ENCODE measurements at regions not wholly inside any gene's neighbourhood (a gene's known extent, or its start where the extent isn't known, plus 50 kb on each side); places are given as distances from the start of the nearest gene placed in this dataset.

DNA sequence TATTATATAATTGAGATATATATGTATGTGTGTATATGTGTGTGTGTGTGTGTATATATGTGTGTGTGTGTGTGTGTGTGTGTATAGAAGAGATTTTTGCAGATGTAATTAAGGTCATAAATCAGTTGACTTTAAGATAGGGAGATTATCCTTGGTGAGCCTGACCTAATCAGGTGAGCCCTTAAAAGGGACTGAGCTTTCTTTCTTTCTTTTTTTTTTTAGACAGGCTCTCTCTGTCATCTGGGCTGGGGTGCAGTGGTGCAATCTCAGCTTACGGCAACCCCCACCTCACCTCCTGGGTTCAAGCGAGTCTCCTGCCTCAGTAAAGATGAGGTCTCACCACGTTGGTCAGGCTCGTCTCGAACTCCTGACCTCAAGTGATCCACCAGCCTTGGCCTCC is 155.1 kb upstream of the RASGEF1B start:
- H3K9me3 ChIP-seq (ENCODE audit: control insufficient read depth, insufficient read depth, low read length): no peaks in the 10 kb centered on the region
- ATAC-seq: no peak
- intact Hi-C loops (cut with micrococcal nuclease): no loop called here

DNA sequence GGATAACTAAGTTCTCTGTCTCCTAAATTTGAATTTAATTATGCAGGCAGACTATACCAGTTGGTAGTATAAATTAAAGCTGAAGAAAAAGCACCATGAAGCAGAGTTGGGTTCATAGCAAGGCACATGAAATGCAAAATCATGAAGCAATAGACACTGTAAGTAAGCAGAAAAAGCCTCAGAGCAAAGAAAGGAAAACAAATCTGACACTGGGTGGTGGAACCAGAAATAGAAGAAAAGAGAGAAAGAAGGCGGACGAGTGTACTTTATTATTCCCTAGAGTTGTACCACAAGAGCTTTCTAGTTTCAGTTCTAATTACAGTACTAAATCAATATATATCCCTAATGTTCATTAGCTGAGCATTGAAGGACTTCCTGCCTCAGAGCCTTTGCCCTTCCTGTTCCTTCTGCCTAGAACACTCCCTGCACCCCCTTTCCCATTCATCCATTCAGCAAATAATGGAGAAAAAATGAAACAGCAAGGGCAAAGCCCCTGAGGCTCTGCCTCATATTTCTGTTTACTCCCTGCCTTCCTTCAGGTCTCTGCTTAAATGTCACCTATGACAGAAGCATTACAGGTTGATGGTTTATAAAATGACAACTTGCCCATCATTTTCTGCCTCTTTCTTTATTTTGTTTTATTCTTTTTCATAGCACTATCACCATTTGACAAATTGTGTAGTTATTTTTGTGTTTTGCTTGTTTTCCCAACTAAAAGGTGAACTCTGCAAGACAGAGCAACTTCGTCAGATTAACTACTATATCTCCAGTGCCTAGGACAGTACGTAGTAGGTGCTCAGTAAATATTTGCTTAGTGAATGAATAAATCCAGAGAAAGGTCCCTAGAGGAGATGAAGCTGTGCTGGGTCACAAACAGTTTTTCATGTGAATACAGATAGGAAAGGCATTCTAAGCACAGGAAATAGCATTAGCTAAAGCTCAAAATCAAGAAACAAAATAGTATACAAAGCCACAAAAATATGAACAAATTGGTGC is 154.0 kb upstream of the RASGEF1B start:
- no peaks in the 10 kb centered on the region for H3K9me3 ChIP-seq (ENCODE audit: control insufficient read depth, insufficient read depth, low read length)
- H3K27me3 Mint-ChIP-seq (ENCODE audit: low read depth in 2 of 2): peaks cover 0 to 3% of the 10 kb centered on the region in 2 donors
- TF ChIP-seq, protein P1, sequence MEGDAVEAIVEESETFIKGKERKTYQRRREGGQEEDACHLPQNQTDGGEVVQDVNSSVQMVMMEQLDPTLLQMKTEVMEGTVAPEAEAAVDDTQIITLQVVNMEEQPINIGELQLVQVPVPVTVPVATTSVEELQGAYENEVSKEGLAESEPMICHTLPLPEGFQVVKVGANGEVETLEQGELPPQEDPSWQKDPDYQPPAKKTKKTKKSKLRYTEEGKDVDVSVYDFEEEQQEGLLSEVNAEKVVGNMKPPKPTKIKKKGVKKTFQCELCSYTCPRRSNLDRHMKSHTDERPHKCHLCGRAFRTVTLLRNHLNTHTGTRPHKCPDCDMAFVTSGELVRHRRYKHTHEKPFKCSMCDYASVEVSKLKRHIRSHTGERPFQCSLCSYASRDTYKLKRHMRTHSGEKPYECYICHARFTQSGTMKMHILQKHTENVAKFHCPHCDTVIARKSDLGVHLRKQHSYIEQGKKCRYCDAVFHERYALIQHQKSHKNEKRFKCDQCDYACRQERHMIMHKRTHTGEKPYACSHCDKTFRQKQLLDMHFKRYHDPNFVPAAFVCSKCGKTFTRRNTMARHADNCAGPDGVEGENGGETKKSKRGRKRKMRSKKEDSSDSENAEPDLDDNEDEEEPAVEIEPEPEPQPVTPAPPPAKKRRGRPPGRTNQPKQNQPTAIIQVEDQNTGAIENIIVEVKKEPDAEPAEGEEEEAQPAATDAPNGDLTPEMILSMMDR (IDR thresholded peaks at IDR 0.05): no peak
- no peaks in the 10 kb centered on the region for H3K4me1 ChIP-seq (ENCODE audit: control insufficient read depth, insufficient read depth, low read length)
- no peaks in the 10 kb centered on the region for H3K27me3 ChIP-seq (ENCODE audit: control insufficient read depth, insufficient read depth, low read length)
- H3K4me1 Mint-ChIP-seq: no peaks in the 10 kb centered on the region
- no peaks in the 10 kb centered on the region for H3K36me3 ChIP-seq (ENCODE audit: control insufficient read depth, insufficient read depth, low read length)
- H3K27ac ChIP-seq (ENCODE audit: low read length): no peak overlapping the region
- H3K4me3 ChIP-seq (ENCODE audit: low read length): no peak overlapping the region
- no peak for DNase-seq
- H3K9me3 Mint-ChIP-seq: no peaks in the 10 kb centered on the region
- no peak overlapping the region for H3K4me3 Mint-ChIP-seq
- H3K36me3 Mint-ChIP-seq: no peaks in the 10 kb centered on the region
- H3K27ac Mint-ChIP-seq: no peak overlapping the region
- ATAC-seq: no peak
- 51% methylated on average over 2 of the region's 4 CpGs for WGBS (ENCODE audit: insufficient coverage)
- intact Hi-C loops (cut with micrococcal nuclease): no loop called here

More for the DNA sequence above, 155.1 kb upstream of the RASGEF1B start:
- Mint-ChIP-seq H3K27ac (no peak overlapping the region), H3K9me3 (no peaks in the 10 kb centered on the region), H3K4me1 (no peaks in the 10 kb centered on the region), H3K27me3 (ENCODE audit: low read depth in 2 of 2) (peaks cover 0 to 3% of the 10 kb centered on the region in 2 donors), H3K36me3 (no peaks in the 10 kb centered on the region), H3K4me3 (no peak overlapping the region)
- Histone ChIP-seq H3K27me3 (ENCODE audit: control insufficient read depth, insufficient read depth, low read length) (no peaks in the 10 kb centered on the region), H3K27ac (ENCODE audit: low read length) (no peak overlapping the region), H3K36me3 (ENCODE audit: control insufficient read depth, insufficient read depth, low read length) (no peaks in the 10 kb centered on the region), H3K4me1 (ENCODE audit: control insufficient read depth, insufficient read depth, low read length) (no peaks in the 10 kb centered on the region), H3K4me3 (ENCODE audit: low read length) (no peak overlapping the region)
- TF ChIP-seq, protein P1 (IDR thresholded peaks at IDR 0.05): no peak
- 66% methylated on average over 5 of the region's 5 CpGs for WGBS (ENCODE audit: insufficient coverage)
- no peak for DNase-seq

DNA sequence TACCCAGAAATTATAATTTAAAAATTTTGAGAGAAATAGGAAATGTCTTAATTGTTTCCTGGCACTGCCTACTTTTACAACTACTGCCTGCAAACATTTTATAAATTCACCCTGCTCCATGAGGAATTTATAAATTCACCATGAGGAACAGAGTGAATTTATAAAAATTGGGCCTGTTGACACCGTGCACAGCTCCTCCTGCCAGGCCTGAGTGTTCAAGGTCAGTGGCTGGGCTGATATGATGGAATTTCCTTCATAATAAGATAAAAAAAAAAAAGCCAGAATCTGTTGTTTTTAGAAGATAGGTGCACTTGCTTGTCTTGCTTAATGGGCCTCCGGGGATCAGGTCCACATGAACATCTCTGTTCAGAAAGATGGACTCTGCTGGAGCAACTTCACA is 151.7 kb upstream of the RASGEF1B start:
- intact Hi-C loops (cut with micrococcal nuclease): no loop called here
- 100% methylated on average over 1 of the region's 2 CpGs for WGBS (ENCODE audit: insufficient coverage)
- no peaks in the 10 kb centered on the region for H3K4me1 Mint-ChIP-seq

More for the DNA sequence above, 151.7 kb upstream of the RASGEF1B start:
- Mint-ChIP-seq H3K27me3 (ENCODE audit: low read depth in 2 of 2) (no peaks in the 10 kb centered on the region), H3K27ac (no peak overlapping the region), H3K36me3 (no peaks in the 10 kb centered on the region), H3K4me3 (no peak overlapping the region), H3K9me3 (no peaks in the 10 kb centered on the region)
- Histone ChIP-seq H3K9me3 (ENCODE audit: control insufficient read depth, insufficient read depth, low read length) (no peaks in the 10 kb centered on the region), H3K27ac (ENCODE audit: low read length) (no peak overlapping the region), H3K27me3 (ENCODE audit: control insufficient read depth, insufficient read depth, low read length) (no peaks in the 10 kb centered on the region), H3K4me1 (ENCODE audit: control insufficient read depth, insufficient read depth, low read length) (no peaks in the 10 kb centered on the region), H3K4me3 (ENCODE audit: low read length) (no peak overlapping the region), H3K36me3 (ENCODE audit: control insufficient read depth, insufficient read depth, low read length) (no peaks in the 10 kb centered on the region)
- TF ChIP-seq, protein P1 (IDR thresholded peaks at IDR 0.05): no peak
- DNase-seq (no peak), ATAC-seq (no peak)

All from natural killer cell (primary cell).